HG02970 (cell line): ENCODE measurements at regions not wholly inside any gene's neighbourhood (a gene's known extent, or its start where the extent isn't known, plus 50 kb on each side); places are given as distances from the start of the nearest gene placed in this dataset.
"Not testable (repeated sequence)": the region's sequence is repeated elsewhere in the genome, so short reads cannot be mapped to it uniquely, and the experiment has no call there.

Source experiments
- ATAC-seq: cut with Tn5 transposase; IDR thresholded peaks from one replicate; pipeline ENCODE4 v1.9.1; 2021; ENCODE audit warnings: mild to moderate bottlenecking, moderate library complexity, moderate number of reproducible peaks; ENCODE audit not compliant: unreplicated experiment, low FRiP score

DNA sequence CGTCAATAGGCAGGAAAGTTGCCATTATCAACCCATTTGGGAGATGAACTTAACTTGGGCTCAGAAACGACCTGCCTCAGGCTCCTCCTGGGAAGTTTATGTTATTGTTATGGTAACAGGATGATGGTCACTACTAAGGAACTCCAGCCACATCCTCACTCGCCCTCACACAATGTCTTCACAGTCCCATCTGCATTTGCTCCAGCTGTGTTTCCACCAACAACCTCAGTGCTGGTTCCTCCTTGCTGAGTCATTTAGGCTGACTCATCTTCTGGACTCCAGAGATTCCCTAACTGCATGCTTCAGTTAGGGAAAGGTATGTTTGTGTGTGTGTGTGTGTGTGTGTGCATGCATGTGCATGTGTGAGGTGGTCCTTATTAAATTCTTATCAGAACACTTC lies 293.4 kb upstream of the BOD1L1 start:
- ATAC-seq = no peak

DNA sequence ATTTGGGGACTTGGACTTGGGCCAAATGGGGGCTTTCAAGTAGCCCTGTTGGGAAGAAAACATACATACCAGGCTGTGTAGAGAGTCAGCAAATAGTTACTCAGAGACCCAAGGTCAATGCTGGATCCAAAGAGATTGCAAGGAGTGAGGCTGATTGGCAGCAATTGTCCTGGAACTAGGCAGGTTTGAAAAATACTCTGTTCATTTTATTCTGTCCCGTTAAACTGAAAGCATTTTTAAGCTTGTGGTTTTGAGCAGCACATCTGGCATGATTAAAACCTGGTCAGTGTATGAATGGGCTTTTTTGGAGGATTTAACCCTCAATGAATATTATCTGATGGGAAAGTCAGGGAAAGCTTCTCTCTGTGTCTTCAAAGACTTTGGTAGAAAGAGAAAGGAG lies 294.3 kb upstream of the BOD1L1 start:
- ATAC-seq = no peak

DNA sequence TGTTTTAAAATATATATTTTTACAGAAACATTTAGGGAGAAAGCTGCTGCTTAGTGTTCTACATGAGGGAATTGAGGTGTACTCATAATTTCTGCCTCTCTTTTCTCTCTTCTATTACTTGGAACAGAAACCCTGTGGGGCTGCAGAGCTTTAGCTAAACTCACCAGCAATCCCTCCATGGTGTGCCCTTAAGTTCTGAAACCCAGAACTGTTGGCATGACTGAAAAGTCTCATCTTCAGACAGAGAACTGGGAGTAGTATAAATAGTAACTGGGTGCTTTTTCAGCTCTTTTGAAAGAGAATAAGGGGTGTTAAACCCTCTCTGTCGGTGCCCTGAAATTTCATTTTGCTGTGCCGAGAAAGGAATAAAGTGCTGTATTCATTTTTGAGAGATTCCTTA lies 294.9 kb upstream of the BOD1L1 start:
- no peak for ATAC-seq

DNA sequence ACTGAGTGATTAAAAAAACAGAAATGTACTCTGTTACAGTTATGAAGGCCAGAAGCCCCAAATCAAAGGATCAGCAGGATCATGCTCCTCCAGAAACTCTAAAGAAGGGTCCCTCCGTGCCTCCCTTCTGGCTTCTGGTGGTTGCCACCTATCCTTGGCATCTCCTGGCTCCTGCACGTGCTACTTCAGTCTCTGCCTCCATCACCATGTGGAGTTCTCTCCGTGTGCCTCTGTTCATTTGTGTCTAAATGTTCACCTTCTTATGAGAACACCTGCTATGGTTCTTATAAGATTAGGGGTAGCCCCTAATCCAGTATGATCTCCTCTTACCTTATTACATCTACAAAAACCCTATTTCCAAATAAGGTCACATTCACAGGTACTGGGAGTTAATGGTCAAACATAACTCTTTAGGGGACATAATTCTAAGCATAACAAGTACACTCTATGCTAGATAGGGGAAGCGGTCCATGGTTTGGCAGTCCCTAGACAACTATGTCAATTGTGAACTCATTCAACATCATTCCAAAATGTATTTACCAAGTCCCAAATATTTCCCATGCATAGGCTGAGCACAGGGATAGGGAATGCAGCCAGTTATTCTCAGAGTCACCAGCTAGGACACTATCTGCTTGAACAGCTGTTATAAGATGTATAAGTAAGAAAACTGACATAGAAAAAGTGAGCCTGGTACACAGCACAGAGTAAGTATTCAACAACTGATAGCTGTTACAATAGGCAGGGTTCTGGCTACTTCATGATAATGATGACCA lies 295.5 kb upstream of the BOD1L1 start:
- ATAC-seq = no peak

DNA sequence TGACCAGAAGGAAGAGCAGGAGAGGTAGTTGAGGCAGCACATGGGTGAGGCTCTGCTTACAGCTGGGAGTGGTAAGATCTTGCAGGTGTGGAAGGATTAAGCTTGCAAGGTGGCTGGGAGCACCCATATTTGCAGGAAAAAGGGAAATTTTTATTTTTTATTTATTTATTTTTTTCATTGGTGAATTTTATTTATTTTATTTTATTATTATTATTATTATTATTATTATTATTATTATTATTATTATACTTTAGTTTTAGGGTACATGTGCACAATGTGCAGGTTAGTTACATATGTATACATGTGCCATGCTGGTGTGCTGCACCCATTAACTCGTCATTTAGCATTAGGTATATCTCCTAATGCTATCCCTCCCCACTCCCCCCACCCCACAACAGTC lies 297.4 kb upstream of the BOD1L1 start:
- ATAC-seq = not testable (repeated sequence)

DNA sequence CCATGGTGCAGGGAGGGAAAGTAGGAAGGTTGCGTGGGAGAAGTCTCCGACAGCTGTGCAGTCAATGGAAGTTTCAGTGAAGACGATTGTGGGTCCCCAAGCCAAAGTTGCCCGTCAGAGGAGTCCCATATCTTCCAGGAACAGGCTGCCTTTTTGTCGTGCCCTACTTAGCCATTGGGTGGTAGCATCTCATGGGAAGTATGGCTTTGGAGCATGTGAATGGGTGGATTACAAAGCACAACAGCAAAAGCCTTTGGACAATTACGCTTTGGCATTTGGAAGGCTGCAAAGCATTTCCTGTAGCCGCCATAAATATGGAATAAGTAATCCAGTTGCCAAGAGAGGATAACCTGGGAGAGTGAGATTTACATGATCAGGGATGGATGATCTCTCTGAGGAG lies 300.7 kb upstream of the BOD1L1 start:
- ATAC-seq = no peak

DNA sequence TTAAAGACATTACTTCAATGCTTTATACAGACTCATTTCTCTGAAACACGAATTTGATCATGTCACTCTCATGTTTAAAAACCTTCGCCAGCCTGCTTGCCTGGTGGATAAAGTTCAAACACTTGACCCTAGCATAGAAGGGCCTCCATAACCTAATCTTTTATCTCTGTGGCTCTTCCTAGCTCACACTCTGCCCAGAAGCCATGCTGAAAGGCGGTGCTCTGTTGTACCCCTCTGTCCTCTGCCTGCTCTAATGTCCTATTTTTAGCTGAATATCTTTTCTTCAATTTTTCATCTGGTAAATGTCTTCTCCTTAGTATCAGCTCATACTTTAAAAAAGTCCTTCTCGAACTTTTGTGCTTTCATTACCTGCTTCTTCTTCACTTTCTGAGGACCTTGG lies 302.6 kb upstream of the BOD1L1 start:
- ATAC-seq = no peak

DNA sequence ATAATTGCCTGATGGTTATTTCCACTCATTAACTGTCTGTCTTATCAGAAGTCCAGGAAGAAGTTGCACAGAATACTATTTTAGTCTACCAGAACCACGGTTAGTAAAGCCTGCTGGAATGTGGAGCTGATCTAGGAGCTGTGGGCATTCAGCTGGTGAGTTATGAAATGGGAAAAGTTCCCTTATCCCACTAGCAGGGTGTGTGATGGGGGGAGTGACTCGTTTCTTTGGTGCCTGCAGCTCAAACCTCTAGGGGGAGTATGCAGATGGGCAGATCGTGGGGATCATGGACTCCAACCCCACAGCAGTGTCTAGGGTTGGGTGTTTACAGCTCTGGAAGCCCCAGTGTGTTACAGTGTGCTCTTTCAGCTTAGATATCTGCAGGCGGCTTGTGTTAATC lies 305.7 kb upstream of the BOD1L1 start:
- ATAC-seq = no peak

DNA sequence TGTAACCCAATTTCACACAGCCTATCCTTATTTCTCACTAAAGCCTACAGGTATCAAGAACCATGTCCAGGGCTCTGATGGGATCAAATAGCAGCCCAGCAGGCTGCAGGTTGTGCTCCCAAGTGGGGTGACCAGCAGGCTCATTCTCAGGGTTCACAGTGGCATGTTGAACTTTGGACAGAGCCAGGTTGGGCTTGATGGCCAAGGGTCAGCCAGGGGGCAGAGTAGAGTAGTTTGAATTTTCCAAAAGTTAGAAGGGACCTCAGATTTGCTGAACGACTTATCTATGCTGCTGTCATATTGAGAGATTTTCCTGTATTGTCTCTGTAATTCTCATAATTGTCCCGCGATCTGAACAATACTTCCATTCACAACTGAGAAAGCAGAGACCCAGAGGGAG lies 310.8 kb upstream of the BOD1L1 start:
- ATAC-seq = no peak

DNA sequence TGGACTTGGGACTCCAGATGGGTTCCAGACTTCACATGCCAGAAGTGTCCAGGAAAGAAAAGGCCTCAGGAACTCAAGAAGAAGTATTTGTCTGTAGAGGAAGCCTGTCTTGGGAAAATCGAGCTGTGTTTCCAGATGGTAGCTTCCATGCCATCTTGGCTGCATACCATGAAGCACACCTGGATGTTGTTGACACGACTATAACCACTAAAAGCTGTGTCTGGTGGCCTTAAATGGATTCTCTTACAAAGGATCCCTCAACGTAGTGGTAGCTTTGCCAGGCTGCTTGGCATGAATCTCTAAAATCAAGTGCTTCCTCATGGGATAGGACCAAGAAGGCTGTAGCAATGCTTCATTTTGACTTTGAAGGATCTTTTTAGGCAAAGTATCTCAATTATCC lies 313.4 kb upstream of the BOD1L1 start:
- ATAC-seq = no peak

DNA sequence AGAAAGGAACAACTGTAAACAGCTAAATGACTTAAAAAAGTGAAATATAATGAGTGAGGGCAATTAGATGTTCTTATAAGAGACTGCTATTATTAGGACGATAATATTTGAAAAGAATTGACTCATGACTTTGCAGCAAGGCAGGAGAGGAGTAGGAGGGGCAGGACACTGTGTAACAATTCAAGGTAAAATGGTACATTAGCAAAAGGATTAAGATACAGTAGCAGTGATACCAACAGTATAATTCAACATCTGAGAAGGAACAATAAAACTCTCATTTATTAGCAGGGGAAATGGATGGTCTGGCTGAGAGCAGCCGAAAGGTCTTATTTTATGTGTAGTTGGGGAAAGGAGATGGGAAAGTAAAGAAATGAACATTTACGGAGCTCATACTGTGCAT lies 315.5 kb upstream of the BOD1L1 start:
- no peak for ATAC-seq

DNA sequence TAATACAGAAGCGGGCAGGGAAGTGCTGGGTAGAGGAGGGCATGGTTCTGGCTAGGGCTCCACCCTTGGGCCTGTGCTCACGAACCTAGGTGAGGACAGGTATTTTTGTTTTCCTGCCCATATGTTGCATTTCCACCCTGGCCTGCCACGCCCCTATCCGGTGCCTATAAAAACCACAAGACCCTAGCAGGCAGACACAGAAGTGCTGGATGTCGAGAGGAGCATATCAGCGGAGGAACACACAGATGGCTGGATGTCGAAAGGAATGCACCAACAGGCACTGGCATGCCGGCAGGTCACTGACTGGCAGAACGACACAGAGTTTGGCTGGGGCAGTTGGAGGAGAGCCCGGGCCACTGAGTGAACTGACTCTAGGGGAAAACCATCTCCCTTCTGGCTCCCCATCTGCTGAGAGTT lies 316.6 kb upstream of the BOD1L1 start:
- ATAC-seq = no peak

DNA sequence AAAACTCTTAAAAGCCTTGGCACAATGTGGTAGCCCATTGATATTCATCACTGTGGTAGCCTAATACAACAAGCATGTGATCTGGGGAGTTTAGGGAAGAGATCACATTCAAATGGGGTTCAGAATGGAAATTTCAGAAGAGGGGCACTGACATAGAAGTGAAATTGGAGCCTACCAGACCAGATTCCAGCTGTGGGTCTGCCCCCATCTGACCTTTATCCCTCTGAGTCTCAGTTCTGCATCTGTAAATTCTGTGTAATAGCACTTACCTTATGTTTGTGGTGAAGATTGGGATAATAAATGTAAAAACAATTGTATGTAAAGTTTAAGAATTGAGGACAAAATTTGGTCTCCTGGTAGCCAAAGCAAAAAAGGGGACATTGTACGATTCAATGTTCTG lies 320.4 kb upstream of the BOD1L1 start:
- no peak for ATAC-seq

DNA sequence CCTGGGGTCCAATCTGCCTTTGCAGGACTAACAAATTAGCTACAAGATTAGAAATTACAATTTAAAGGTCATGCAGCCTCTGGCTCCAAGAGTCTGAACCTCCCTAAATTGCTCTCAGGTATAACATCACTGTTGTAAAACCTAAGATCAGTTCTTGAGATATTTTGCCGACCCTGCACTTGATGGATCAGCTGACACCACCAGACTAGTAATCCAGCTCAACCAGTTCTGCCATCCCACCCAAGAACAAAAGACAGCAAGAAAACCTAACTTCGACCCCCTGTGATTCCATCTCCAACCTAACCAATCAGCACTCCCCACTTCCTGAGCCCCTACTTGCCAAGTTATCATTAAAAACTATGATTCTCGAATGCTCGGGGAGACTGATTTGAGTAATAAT lies 323.0 kb upstream of the BOD1L1 start:
- no peak for ATAC-seq

DNA sequence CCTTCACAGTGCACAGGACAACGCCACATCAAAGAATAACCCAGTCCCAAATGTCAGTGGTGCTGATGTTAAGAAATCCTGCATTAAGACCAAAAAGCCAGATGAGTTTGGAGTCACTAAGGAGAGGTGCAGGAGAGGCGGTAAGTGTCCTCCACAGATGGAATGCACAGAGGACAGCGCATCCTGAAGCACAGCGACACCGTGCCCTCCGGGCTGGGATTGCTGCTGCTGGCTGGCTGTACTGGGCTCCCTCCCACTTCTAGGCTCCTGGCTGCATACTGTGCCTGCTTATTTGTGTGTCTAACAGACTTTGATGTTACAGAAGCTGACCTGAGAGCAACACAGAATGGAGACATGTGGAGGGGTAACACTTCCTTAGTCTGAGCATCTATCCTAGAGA lies 325.6 kb upstream of the BOD1L1 start:
- ATAC-seq = no peak

DNA sequence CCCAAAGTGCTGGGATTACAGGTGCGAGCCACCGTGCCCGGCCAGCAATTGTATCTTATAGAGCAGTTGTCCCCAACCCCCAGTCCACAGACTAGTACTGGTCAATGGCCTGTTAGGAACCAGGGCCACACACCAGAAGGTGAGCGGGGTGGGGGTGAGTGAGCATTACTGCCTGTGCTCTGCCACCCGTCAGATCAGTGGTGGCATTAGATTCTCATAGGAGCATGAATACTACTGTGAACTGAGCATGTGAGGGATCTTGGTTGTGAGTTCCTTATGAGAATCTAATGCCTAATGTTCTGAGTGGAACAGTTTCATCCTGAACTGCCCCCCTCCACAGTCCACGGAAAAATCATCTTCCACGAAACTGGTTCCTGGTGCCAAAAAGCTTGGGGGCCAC lies 328.0 kb upstream of the BOD1L1 start:
- no peak for ATAC-seq

DNA sequence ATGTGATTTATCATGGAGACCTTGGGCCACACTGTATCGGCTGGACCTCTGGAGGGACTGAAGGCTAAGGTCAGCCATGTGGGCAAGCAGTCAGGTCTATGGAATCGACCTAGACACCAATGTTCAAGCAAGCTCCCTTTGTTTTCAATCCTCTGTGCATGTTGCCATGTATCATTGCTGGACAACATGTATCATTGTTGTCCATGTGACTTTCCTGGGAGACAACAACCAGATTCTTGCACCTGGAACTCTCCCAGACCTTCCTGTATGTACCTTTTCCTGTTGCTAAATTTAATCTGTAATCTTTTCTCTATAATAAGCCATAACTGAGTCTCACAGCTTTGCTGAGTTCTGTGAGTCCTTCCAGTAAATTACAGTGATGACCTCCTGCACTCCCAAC lies 329.4 kb upstream of the BOD1L1 start:
- ATAC-seq = no peak

DNA sequence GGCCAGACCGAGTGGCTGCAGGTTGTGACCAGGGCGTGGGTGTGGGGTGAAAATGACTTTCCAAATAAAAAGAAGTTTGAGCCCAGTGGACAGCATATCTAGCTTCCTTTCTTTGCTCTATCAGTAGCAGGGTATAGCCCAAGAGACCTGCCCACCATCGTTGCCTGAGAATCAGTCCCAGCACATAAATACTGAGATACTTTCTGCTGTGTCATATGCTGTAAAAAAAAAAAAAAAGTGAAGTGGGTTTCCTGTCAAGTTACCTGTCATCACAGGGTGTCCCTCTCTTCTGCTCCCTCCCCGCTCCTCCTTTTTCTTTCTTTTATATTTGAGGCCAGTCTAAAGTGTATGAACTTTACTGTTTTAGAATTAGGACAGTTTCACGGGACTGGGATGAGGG lies 330.3 kb upstream of the BOD1L1 start:
- ATAC-seq = no peak

DNA sequence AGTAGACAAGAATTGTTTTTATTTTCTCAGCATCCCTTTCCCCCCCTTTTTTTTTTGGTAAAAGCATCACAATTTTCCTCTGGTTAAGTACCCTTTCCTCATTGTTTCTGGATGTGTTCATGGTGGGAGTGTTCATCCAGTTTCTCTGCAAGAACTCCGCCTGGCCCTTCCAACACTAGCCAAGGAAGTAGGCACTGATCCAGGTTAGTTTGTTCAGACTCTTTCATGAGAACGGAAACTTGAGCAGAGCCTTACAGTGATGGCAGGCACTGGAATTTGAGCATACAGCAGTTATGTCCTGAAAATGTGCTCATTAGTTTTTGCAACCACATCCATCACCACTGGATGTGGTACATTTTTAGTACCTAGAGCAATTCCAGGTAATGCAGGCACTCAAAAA lies 336.1 kb upstream of the BOD1L1 start:
- no peak for ATAC-seq

DNA sequence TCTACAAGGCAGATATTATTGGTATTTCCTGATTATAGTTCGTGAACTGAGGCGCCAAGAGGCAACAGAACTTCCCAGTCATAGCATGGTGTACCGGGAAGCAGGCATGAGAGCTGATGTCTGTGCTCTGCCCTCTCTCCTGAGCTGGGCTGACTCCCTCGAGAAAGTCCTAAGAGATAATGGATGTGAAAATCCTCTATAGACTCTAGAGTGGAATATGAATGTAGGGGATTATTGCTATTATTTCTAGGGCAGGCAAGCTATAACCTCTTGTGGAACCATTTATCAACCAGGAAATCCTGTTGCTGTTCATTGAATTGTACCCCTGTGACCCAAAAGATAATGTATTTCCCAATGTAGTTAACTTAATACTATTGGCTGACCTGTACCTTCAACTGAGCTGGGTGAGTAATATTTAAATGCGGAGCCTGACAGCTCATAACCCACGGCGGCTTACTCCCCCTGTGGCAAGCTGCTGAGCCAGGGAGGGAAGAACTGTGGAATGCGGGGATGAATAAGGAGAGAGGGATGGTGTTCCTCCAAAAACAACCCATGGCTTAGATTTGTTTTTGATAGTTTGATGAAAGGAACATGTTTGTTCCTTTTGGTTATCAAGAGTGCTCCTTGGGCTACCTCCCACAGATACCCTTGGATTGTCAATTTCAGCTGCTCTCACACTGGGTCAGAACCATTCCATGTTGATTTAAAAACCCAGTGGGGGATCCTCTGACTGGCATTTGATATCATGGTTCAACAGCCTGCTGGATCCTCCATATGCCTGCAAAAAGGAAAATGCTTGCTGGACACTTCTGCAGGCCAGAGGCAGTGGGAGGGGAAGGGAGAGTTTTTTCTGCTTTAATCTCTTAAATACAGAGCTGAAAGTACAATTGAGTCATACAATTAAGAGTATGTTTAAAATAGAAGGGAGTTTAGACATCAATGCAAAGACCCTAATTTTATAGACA lies 339.0 kb upstream of the BOD1L1 start:
- no peak for ATAC-seq

DNA sequence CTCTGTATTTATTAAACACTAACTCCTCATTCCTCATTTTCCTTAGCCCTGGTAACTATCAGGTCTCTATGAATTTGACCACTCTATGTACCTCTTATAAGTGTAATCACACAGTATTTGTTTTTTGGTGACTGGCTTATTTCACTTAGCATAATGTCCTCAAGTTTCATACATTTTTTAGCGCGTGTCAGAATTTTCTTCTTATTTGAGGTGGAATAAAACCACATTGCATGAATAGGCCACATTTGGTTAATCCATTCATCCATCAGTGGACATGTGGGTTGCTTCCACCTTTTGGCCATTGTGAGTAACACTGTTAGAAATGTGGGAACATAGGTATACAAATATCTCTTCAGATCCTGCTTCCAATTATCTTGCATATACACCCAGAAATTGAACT lies 341.2 kb upstream of the BOD1L1 start:
- ATAC-seq = no peak

DNA sequence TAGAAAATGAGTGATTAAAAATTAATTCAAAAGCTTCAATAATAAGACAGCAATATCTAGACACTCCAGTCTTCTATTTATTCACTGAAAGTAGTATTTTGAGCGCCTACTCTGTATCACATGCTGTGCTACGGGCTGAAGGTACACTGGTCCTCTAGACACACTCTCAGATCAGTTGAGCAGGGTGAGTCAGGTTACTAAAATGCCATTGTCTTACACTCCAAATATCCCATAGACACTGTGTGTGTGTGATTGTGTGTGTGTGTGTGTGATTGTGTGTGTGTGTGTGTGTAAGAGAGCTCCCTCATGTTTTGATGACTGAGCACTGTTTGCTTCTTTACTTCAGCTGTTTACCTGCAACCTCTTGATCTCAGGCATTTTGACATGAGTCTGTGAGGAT lies 342.8 kb upstream of the BOD1L1 start:
- no peak for ATAC-seq
